ENCODE measurements at regions not wholly inside any gene's neighbourhood (a gene's known extent, or its start where the extent isn't known, plus 50 kb on each side); places are given as distances from the start of the nearest gene placed in this dataset.

GRCh38 chrX:40298572-40299479 lies 201.1 kb upstream of the BCOR start:
- intact Hi-C loops (cut with DNase I; ENCODE audit: low total_unique reads), result no loop called here
- Histone ChIP-seq H3K27ac (peak overlapping the region; percentile 59 to 60), H3K27me3 (no peaks in the 10 kb centered on the region), H3K4me3 (no peak overlapping the region), H3K9me3 (no peaks in the 10 kb centered on the region), H3K4me1 (no peaks in the 10 kb centered on the region), H3K36me3 (no peaks in the 10 kb centered on the region)
- DNase-seq, result peak in 1 of 2 donors; percentile 24
- TF ChIP-seq CTCF (IDR thresholded peaks at IDR 0.05), result peak in 1 of 4 experiments; percentile 5
- TF ChIP-seq POLR2A (IDR thresholded peaks at IDR 0.05), result no peak

- DNase-seq, result no peak
- no peaks in the 10 kb centered on the region for H3K27me3 ChIP-seq
- TF ChIP-seq CTCF (IDR thresholded peaks at IDR 0.05) (no peak), POLR2A (IDR thresholded peaks at IDR 0.05) (no peak)
Observed at GRCh38 chrX:40298069-40298468, 200.3 kb upstream of the BCOR start.

GRCh38 chrX:40291553-40291952 lies 193.8 kb upstream of the BCOR start:
- H3K4me1 ChIP-seq, result no peaks in the 10 kb centered on the region
- no peaks in the 10 kb centered on the region for H3K27me3 ChIP-seq
- no peak overlapping the region for H3K4me3 ChIP-seq
- H3K36me3 ChIP-seq, result no peaks in the 10 kb centered on the region
- H3K9me3 ChIP-seq, result no peaks in the 10 kb centered on the region
- no peak for DNase-seq
- intact Hi-C loops (cut with DNase I; ENCODE audit: low total_unique reads), result no loop called here
- no peak overlapping the region for H3K27ac ChIP-seq
- TF ChIP-seq CTCF (IDR thresholded peaks at IDR 0.05), result no peak
- TF ChIP-seq POLR2A (IDR thresholded peaks at IDR 0.05), result no peak

More at GRCh38 chrX:40298069-40298468, 200.3 kb upstream of the BCOR start:
- intact Hi-C loops (cut with DNase I; ENCODE audit: low total_unique reads), result no loop called here
- Histone ChIP-seq H3K36me3 (no peaks in the 10 kb centered on the region), H3K4me1 (no peaks in the 10 kb centered on the region), H3K27ac (peak overlapping the region; percentile 59 to 60), H3K9me3 (no peaks in the 10 kb centered on the region), H3K4me3 (no peak overlapping the region)

DNA sequence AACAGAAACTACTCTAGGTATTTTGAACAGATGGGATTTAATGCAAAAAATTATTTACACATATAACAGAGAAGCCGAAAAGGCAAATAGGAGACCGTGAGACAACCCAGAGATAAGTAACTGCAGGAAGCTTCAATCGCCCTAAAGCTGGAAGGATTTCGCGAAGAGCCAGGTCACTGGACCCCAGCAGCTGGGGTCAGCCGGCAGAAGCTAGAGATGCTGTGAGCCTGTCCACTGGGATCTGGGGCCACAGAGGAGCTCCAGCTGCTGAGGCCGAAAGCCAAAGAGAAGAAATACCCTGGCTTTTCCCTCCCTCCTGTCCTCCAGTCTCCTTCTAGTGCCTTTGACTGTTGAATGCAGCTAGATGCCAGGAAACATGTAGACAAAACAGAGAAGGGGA lies 192.8 kb upstream of the BCOR start:
- Histone ChIP-seq H3K27ac (no peak overlapping the region), H3K4me3 (no peak overlapping the region), H3K9me3 (no peaks in the 10 kb centered on the region), H3K36me3 (no peaks in the 10 kb centered on the region), H3K4me1 (no peaks in the 10 kb centered on the region), H3K27me3 (no peaks in the 10 kb centered on the region)
- intact Hi-C loops (cut with DNase I; ENCODE audit: low total_unique reads), result no loop called here
- DNase-seq, result no peak
- TF ChIP-seq CTCF (IDR thresholded peaks at IDR 0.05) (no peak), POLR2A (IDR thresholded peaks at IDR 0.05) (no peak)

- intact Hi-C loops (cut with DNase I; ENCODE audit: low total_unique reads), result no loop called here
- TF ChIP-seq CTCF (IDR thresholded peaks at IDR 0.05) (no peak), POLR2A (IDR thresholded peaks at IDR 0.05) (no peak)
- Histone ChIP-seq H3K36me3 (no peaks in the 10 kb centered on the region), H3K9me3 (no peaks in the 10 kb centered on the region), H3K4me3 (no peak overlapping the region), H3K27ac (no peak overlapping the region), H3K27me3 (no peaks in the 10 kb centered on the region), H3K4me1 (no peaks in the 10 kb centered on the region)
- DNase-seq, result no peak
Observed at GRCh38 chrX:40285876-40286275, 188.1 kb upstream of the BCOR start.

Measured in uterus (tissue), 3 donors.